ENCODE measurements at regions not wholly inside any gene's neighbourhood (a gene's known extent, or its start where the extent isn't known, plus 50 kb on each side); places are given as distances from the start of the nearest gene placed in this dataset.

DNA sequence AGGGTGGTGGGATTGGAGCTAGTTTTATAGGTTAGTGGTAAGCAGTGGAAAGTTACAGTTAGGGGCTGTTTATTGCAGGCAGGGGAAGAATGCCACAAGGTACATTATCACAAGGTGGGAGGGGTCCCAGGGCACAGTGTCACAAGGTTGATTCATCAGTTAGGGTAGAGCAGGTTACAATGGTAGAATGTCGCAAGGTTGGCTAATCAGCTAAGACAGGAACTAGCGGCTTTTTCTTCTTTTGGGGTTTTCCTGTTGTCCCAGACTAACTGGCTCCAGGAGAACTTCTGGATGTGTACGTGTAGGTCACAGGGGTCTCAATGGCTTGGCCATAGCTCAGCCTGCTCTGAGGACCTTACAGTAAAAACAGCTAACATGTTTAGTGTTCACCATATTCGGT is 1221.1 kb downstream of the SLITRK1 start:
- TF ChIP-seq CTCF (IDR thresholded peaks at IDR 0.05) (no peak), POLR2A (IDR thresholded peaks at IDR 0.05) (no peak), EP300 (IDR thresholded peaks at IDR 0.05) (no peak), POLR2AphosphoS5 (IDR thresholded peaks at IDR 0.05) (no peak)

Data from gastroesophageal sphincter (tissue), 3 donors.